ENCODE measurements at regions not wholly inside any gene's neighbourhood (a gene's known extent, or its start where the extent isn't known, plus 50 kb on each side); places are given as distances from the start of the nearest gene placed in this dataset.

GRCh38 chr11:92386577-92386976 lies 162.0 kb downstream of the FAT3 start:
- Histone ChIP-seq H3K27ac (no peak overlapping the region), H3K4me3 (no peak overlapping the region), H3K9me3 (no peaks in the 10 kb centered on the region), H3K36me3 (no peaks in the 10 kb centered on the region), H3K4me1 (no peaks in the 10 kb centered on the region), H3K27me3 (no peaks in the 10 kb centered on the region)
- TF ChIP-seq CTCF (IDR thresholded peaks at IDR 0.05): no peak
- no peak for TF ChIP-seq POLR2AphosphoS5 (IDR thresholded peaks at IDR 0.05)
- TF ChIP-seq EP300 (IDR thresholded peaks at IDR 0.05; ENCODE audit: low read depth): no peak
- no peak for TF ChIP-seq POLR2A (IDR thresholded peaks at IDR 0.05)
- WGBS, 2 donors (ENCODE audit: low coverage in 1 of 2): 80 to 81% methylated on average over 2 to 5 of the region's 5 CpGs
- DNase-seq: no peak
- intact Hi-C loops (cut with DNase I; ENCODE audit: low total_unique reads) (no loop called here), in situ Hi-C loops (cut with MboI; ENCODE audit: low pct_ligation_motif_present in 1 of 4, low pct_unique_long_range_greater_than_20kb in 1 of 4, low sequenced_read_pairs in 3 of 4) (no loop called here)

GRCh38 chr11:92387859-92388258 lies 163.2 kb downstream of the FAT3 start:
- no peak for DNase-seq
- in situ Hi-C loops (cut with MboI; ENCODE audit: low pct_ligation_motif_present in 1 of 4, low pct_unique_long_range_greater_than_20kb in 1 of 4, low sequenced_read_pairs in 3 of 4): no loop called here
- no peak overlapping the region for H3K4me3 ChIP-seq
- TF ChIP-seq EP300 (IDR thresholded peaks at IDR 0.05; ENCODE audit: low read depth): no peak
- no peak for TF ChIP-seq CTCF (IDR thresholded peaks at IDR 0.05)
- no peak for TF ChIP-seq POLR2AphosphoS5 (IDR thresholded peaks at IDR 0.05)
- no peak for TF ChIP-seq POLR2A (IDR thresholded peaks at IDR 0.05)
- H3K36me3 ChIP-seq: no peaks in the 10 kb centered on the region
- no peaks in the 10 kb centered on the region for H3K9me3 ChIP-seq
- no peaks in the 10 kb centered on the region for H3K27me3 ChIP-seq
- intact Hi-C loops (cut with DNase I; ENCODE audit: low total_unique reads): no loop called here
- no peaks in the 10 kb centered on the region for H3K4me1 ChIP-seq
- H3K27ac ChIP-seq: no peak overlapping the region

GRCh38 chr11:92388380-92388779 lies 163.8 kb downstream of the FAT3 start:
- H3K4me1 ChIP-seq: no peaks in the 10 kb centered on the region
- in situ Hi-C loops (cut with MboI; ENCODE audit: low pct_ligation_motif_present in 1 of 4, low pct_unique_long_range_greater_than_20kb in 1 of 4, low sequenced_read_pairs in 3 of 4): no loop called here
- H3K27ac ChIP-seq: no peak overlapping the region
- 86 to 90% methylated on average over 1 of the region's 1 CpG for WGBS, 2 donors (ENCODE audit: low coverage in 1 of 2)
- DNase-seq: no peak
- peak in 1 of 5 experiments; percentile 2 for TF ChIP-seq CTCF (IDR thresholded peaks at IDR 0.05)
- TF ChIP-seq POLR2AphosphoS5 (IDR thresholded peaks at IDR 0.05): no peak
- intact Hi-C loops (cut with DNase I; ENCODE audit: low total_unique reads): no loop called here
- H3K36me3 ChIP-seq: no peaks in the 10 kb centered on the region
- H3K9me3 ChIP-seq: no peaks in the 10 kb centered on the region
- H3K27me3 ChIP-seq: no peaks in the 10 kb centered on the region
- no peak overlapping the region for H3K4me3 ChIP-seq

GRCh38 chr11:92390783-92391182 lies 166.2 kb downstream of the FAT3 start:
- H3K27me3 ChIP-seq: no peaks in the 10 kb centered on the region
- no peak overlapping the region for H3K27ac ChIP-seq
- TF ChIP-seq CTCF (IDR thresholded peaks at IDR 0.05) (no peak), POLR2AphosphoS5 (IDR thresholded peaks at IDR 0.05) (no peak), EP300 (IDR thresholded peaks at IDR 0.05; ENCODE audit: low read depth) (no peak), POLR2A (IDR thresholded peaks at IDR 0.05) (no peak)
- DNase-seq: no peak
- H3K4me1 ChIP-seq: no peaks in the 10 kb centered on the region
- no peaks in the 10 kb centered on the region for H3K9me3 ChIP-seq
- no peak overlapping the region for H3K4me3 ChIP-seq
- H3K36me3 ChIP-seq: no peaks in the 10 kb centered on the region
- intact Hi-C loops (cut with DNase I; ENCODE audit: low total_unique reads): no loop called here
- in situ Hi-C loops (cut with MboI; ENCODE audit: low pct_ligation_motif_present in 1 of 4, low pct_unique_long_range_greater_than_20kb in 1 of 4, low sequenced_read_pairs in 3 of 4): no loop called here

All from transverse colon (tissue), 4 donors.